ENCODE measurements at regions not wholly inside any gene's neighbourhood (a gene's known extent, or its start where the extent isn't known, plus 50 kb on each side); places are given as distances from the start of the nearest gene placed in this dataset.

DNA sequence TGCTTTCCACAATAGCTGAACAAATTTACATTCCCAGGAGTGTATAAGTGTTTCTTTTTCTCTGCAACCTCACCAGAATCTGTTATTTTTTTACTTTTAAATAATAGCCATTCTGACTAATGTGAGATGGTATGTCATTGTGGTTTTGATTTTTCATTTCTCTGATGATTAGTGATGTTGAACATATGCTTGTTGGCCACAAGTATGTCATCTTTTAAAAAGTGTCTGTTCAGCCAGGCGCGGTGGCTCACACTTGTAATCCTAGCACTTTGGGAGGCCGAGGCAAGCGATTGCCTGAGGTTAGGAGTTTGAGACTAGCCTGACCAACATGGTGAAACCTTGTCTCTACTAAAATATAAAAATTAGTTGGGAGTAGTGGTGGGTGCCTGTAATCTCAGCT, 619.3 kb downstream of the SI start:
- CTCF ChIA-PET, result no interaction called here
- Histone ChIP-seq H3K9me3 (no peaks in the 10 kb centered on the region; the same call in 1 of the 2 replicates), H3K4me2 (no peak overlapping the region), H3K36me3 (replicated peaks in 1 of 2; ENCODE audit: control insufficient read depth in 1 of 2, insufficient read depth in 2 of 2, low read length in 1 of 2) (no peaks in the 10 kb centered on the region), H3K9ac (no peak overlapping the region), H2AFZ (ENCODE audit: low read depth) (no peak overlapping the region), H3K27me3 (ENCODE audit: insufficient read depth) (no peaks in the 10 kb centered on the region), H4K20me1 (ENCODE audit: insufficient read depth) (no peaks in the 10 kb centered on the region), H3K27ac (ENCODE audit: low read depth in 2 of 2, low read length in 1 of 2) (no peak overlapping the region), H3K4me3 (ENCODE audit: low read depth in 2 of 2, low read length in 1 of 2) (no peak overlapping the region), H3K4me1 (ENCODE audit: control insufficient read depth in 1 of 2, insufficient read depth in 2 of 2, low read depth in 1 of 2, low read length in 1 of 2) (no peaks in the 10 kb centered on the region), H3F3A (replicated peaks; ENCODE audit: insufficient read depth) (no peaks in the 10 kb centered on the region), H3K9me2 (no peaks in the 10 kb centered on the region), H3K79me2 (ENCODE audit: insufficient read depth) (no peaks in the 10 kb centered on the region)
- POLR2A ChIA-PET, result no interaction called here
- WGBS (ENCODE audit: low lambda C conversion rate), result 86% methylated on average over 4 of the region's 4 CpGs
- TF ChIP-seq, protein P1, sequence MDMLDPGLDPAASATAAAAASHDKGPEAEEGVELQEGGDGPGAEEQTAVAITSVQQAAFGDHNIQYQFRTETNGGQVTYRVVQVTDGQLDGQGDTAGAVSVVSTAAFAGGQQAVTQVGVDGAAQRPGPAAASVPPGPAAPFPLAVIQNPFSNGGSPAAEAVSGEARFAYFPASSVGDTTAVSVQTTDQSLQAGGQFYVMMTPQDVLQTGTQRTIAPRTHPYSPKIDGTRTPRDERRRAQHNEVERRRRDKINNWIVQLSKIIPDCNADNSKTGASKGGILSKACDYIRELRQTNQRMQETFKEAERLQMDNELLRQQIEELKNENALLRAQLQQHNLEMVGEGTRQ (IDR thresholded peaks at IDR 0.05; ENCODE audit: borderline replicate concordance, low read depth, low read length), result no peak
- TF ChIP-seq SMC3 (IDR thresholded peaks at IDR 0.05; ENCODE audit: low read depth, low read length) (no peak), ELF1 (IDR thresholded peaks at IDR 0.05) (no peak), RAD21 (IDR thresholded peaks at IDR 0.05; ENCODE audit: low read length) (no peak), GATA2 (CRISPR knock-in tag; IDR thresholded peaks at IDR 0.05) (no peak)
- TF ChIP-seq, protein P2, sequence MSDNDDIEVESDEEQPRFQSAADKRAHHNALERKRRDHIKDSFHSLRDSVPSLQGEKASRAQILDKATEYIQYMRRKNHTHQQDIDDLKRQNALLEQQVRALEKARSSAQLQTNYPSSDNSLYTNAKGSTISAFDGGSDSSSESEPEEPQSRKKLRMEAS (IDR thresholded peaks at IDR 0.05; ENCODE audit: low read depth), result no peak
- TF ChIP-seq, protein P3, sequence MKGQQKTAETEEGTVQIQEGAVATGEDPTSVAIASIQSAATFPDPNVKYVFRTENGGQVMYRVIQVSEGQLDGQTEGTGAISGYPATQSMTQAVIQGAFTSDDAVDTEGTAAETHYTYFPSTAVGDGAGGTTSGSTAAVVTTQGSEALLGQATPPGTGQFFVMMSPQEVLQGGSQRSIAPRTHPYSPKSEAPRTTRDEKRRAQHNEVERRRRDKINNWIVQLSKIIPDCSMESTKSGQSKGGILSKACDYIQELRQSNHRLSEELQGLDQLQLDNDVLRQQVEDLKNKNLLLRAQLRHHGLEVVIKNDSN (IDR thresholded peaks at IDR 0.05; ENCODE audit: borderline replicate concordance, low read depth), result no peak
- no peak for DNase-seq

DNA sequence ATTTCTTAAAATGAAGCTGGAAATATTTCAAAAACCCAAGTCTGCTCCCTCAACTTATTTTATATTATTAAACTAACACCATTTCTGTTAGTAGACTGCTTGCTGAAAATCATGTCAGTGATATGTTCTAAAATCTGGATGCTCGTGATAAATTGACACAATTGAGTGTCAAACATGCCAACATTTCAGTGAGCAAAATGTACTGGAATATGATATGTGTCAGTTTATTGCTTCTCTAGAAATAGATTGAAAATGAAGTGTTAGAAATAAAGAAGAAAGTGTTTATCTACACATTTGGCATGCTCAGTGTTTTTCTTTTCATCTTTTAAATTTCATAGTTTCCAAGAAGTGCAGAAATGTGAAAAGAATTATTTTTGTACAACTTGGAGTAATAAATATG, 624.6 kb downstream of the SI start:
- H3K9me2 ChIP-seq, result no peaks in the 10 kb centered on the region
- ChIA-PET POLR2A (no interaction called here), CTCF (interaction anchor here (0.9 kb wide), 1 partner anchor 24 kb away, joined by 4 read pairs; no protein-coding TSS in a partner anchor)
- no peak overlapping the region for H3K4me3 ChIP-seq (ENCODE audit: low read depth in 2 of 2, low read length in 1 of 2)
- no peaks in the 10 kb centered on the region for H3K9me3 ChIP-seq
- DNase-seq, result no peak
- H3K4me2 ChIP-seq, result no peak overlapping the region
- TF ChIP-seq RFX5 (IDR thresholded peaks at IDR 0.05; ENCODE audit: low read length), result no peak
- TF ChIP-seq, protein P4, sequence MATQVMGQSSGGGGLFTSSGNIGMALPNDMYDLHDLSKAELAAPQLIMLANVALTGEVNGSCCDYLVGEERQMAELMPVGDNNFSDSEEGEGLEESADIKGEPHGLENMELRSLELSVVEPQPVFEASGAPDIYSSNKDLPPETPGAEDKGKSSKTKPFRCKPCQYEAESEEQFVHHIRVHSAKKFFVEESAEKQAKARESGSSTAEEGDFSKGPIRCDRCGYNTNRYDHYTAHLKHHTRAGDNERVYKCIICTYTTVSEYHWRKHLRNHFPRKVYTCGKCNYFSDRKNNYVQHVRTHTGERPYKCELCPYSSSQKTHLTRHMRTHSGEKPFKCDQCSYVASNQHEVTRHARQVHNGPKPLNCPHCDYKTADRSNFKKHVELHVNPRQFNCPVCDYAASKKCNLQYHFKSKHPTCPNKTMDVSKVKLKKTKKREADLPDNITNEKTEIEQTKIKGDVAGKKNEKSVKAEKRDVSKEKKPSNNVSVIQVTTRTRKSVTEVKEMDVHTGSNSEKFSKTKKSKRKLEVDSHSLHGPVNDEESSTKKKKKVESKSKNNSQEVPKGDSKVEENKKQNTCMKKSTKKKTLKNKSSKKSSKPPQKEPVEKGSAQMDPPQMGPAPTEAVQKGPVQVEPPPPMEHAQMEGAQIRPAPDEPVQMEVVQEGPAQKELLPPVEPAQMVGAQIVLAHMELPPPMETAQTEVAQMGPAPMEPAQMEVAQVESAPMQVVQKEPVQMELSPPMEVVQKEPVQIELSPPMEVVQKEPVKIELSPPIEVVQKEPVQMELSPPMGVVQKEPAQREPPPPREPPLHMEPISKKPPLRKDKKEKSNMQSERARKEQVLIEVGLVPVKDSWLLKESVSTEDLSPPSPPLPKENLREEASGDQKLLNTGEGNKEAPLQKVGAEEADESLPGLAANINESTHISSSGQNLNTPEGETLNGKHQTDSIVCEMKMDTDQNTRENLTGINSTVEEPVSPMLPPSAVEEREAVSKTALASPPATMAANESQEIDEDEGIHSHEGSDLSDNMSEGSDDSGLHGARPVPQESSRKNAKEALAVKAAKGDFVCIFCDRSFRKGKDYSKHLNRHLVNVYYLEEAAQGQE (IDR thresholded peaks at IDR 0.05; ENCODE audit: low read depth, low read length), result no peak
- no peak for TF ChIP-seq NFIC (IDR thresholded peaks at IDR 0.05; ENCODE audit: borderline replicate concordance)
- no peaks in the 10 kb centered on the region for H4K20me1 ChIP-seq (ENCODE audit: insufficient read depth)
- no peaks in the 10 kb centered on the region for H3K4me1 ChIP-seq (ENCODE audit: control insufficient read depth in 1 of 2, insufficient read depth in 2 of 2, low read depth in 1 of 2, low read length in 1 of 2)
- H3F3A ChIP-seq (replicated peaks; ENCODE audit: insufficient read depth), result no peaks in the 10 kb centered on the region
- 8% methylated on average over 1 of the region's 1 CpG for WGBS (ENCODE audit: low lambda C conversion rate)
- no peaks in the 10 kb centered on the region for H3K36me3 ChIP-seq (replicated peaks in 1 of 2; ENCODE audit: control insufficient read depth in 1 of 2, insufficient read depth in 2 of 2, low read length in 1 of 2)
- no peaks in the 10 kb centered on the region for H3K79me2 ChIP-seq (ENCODE audit: insufficient read depth)
- no peak overlapping the region for H3K27ac ChIP-seq (ENCODE audit: low read depth in 2 of 2, low read length in 1 of 2)
- no peaks in the 10 kb centered on the region for H3K27me3 ChIP-seq (ENCODE audit: insufficient read depth)
- H3K9ac ChIP-seq, result no peak overlapping the region
- no peak overlapping the region for H2AFZ ChIP-seq (ENCODE audit: low read depth)

All from SK-N-SH (cell line).